Neural cell (in vitro differentiated cells): ENCODE measurements at regions not wholly inside any gene's neighbourhood (a gene's known extent, or its start where the extent isn't known, plus 50 kb on each side); places are given as distances from the start of the nearest gene placed in this dataset.

Source experiments
- EP300 ChIP-seq: fragments of 450-650 bp; conservative IDR thresholded peaks from 2 replicates; pipeline ENCODE4 v1.6.1; 2014; ENCODE audit warnings: antibody characterized with exemption, mild to moderate bottlenecking, moderate library complexity; ENCODE audit not compliant: poor library complexity, severe bottlenecking
- EZH2 ChIP-seq: fragments of 200-600, 300-800 bp; shearing (Covaris generic), sonication (generic); IDR thresholded peaks from 2 replicates; pipeline ENCODE4 v1.6.1; 2014; ENCODE audit warnings: antibody characterized with exemption, low read length, borderline replicate concordance, mild to moderate bottlenecking; ENCODE audit not compliant: insufficient read depth, poor library complexity, severe bottlenecking
- MXI1 ChIP-seq: fragments of 450-650 bp; conservative IDR thresholded peaks from 2 replicates; pipeline ENCODE4 v1.6.1; 2014; ENCODE audit warnings: antibody characterized with exemption, mild to moderate bottlenecking; ENCODE audit not compliant: poor library complexity, severe bottlenecking
- POLR2AphosphoS5 ChIP-seq: IDR thresholded peaks from 2 replicates; pipeline ENCODE4 v1.6.1; 2012
- RAD21 ChIP-seq: fragments of 450-650 bp; conservative IDR thresholded peaks from 2 replicates; pipeline ENCODE4 v1.6.1; 2014; ENCODE audit warnings: antibody characterized with exemption, mild to moderate bottlenecking, moderate library complexity
- SMC3 ChIP-seq: fragments of 450-650 bp; conservative IDR thresholded peaks from 2 replicates; pipeline ENCODE4 v1.6.1; 2014; ENCODE audit warnings: antibody characterized with exemption, mild to moderate bottlenecking, moderate library complexity; ENCODE audit not compliant: poor library complexity
- TAF1 ChIP-seq: IDR thresholded peaks from 2 replicates; pipeline ENCODE4 v1.6.1; 2012; ENCODE audit warnings: low read depth
- TF ChIP-seq, protein P1 (sequence below): fragments of 450-650 bp; IDR thresholded peaks from 2 replicates; pipeline ENCODE4 v1.5.1; 2014; ENCODE audit warnings: antibody characterized with exemption, mild to moderate bottlenecking, moderate library complexity; ENCODE audit not compliant: poor library complexity, severe bottlenecking
- TF ChIP-seq, protein P2 (sequence below): IDR thresholded peaks from 2 replicates; pipeline ENCODE4 v1.6.1; 2012; ENCODE audit warnings: borderline replicate concordance

DNA sequence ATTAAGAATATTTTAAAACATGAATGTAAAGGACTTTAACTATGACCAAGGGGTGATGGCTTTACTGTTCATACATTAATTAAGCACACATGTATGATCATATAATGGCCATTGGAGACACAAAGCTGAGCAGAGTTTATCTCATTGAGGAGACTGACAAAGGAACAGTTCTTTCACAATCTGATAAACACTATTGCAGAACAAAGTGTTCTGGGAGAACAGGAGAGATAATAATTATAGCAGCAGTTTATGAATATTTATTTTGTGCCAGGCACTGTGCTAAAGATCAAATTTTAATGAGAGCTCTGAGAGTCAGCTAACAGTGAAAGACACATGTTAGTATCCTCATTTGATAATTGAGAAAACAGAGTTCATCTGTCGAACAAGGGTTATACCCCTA, 242.4 kb upstream of the NR3C2 start:
- TF ChIP-seq EZH2 (no peak), POLR2AphosphoS5 (no peak), TAF1 (no peak), RAD21 (no peak), SMC3 (no peak), EP300 (no peak), MXI1 (no peak)
- TF ChIP-seq, protein P1, sequence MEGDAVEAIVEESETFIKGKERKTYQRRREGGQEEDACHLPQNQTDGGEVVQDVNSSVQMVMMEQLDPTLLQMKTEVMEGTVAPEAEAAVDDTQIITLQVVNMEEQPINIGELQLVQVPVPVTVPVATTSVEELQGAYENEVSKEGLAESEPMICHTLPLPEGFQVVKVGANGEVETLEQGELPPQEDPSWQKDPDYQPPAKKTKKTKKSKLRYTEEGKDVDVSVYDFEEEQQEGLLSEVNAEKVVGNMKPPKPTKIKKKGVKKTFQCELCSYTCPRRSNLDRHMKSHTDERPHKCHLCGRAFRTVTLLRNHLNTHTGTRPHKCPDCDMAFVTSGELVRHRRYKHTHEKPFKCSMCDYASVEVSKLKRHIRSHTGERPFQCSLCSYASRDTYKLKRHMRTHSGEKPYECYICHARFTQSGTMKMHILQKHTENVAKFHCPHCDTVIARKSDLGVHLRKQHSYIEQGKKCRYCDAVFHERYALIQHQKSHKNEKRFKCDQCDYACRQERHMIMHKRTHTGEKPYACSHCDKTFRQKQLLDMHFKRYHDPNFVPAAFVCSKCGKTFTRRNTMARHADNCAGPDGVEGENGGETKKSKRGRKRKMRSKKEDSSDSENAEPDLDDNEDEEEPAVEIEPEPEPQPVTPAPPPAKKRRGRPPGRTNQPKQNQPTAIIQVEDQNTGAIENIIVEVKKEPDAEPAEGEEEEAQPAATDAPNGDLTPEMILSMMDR = no peak
- TF ChIP-seq, protein P2, sequence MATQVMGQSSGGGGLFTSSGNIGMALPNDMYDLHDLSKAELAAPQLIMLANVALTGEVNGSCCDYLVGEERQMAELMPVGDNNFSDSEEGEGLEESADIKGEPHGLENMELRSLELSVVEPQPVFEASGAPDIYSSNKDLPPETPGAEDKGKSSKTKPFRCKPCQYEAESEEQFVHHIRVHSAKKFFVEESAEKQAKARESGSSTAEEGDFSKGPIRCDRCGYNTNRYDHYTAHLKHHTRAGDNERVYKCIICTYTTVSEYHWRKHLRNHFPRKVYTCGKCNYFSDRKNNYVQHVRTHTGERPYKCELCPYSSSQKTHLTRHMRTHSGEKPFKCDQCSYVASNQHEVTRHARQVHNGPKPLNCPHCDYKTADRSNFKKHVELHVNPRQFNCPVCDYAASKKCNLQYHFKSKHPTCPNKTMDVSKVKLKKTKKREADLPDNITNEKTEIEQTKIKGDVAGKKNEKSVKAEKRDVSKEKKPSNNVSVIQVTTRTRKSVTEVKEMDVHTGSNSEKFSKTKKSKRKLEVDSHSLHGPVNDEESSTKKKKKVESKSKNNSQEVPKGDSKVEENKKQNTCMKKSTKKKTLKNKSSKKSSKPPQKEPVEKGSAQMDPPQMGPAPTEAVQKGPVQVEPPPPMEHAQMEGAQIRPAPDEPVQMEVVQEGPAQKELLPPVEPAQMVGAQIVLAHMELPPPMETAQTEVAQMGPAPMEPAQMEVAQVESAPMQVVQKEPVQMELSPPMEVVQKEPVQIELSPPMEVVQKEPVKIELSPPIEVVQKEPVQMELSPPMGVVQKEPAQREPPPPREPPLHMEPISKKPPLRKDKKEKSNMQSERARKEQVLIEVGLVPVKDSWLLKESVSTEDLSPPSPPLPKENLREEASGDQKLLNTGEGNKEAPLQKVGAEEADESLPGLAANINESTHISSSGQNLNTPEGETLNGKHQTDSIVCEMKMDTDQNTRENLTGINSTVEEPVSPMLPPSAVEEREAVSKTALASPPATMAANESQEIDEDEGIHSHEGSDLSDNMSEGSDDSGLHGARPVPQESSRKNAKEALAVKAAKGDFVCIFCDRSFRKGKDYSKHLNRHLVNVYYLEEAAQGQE = no peak
